ENCODE measurements at regions not wholly inside any gene's neighbourhood (a gene's known extent, or its start where the extent isn't known, plus 50 kb on each side); places are given as distances from the start of the nearest gene placed in this dataset.
A peak's percentile ranks its signal among the peaks of the same experiment; 100 is the strongest.
"Not testable (repeated sequence)": the region's sequence is repeated elsewhere in the genome, so short reads cannot be mapped to it uniquely, and the experiment has no call there.

DNA sequence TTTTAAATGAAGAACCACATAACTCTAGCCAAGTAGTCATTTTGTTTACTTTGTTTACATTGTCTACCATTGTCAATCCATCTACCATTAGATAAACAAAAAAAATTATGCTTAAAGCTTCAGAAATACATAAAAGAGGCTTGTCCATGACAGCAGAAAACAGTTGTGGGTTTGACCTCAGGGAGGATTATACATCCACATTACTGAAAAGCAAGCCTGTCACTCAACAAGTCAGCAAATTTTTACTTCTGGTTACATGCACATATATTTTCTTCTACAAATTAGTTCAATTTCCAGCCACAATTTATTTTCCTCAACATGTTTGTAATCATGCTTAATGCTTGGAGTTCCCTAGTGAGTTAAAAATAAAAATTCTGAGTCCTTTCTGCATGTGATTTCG, 713.3 kb downstream of the COL12A1 start:
- DNase-seq (ENCODE audit: low read depth in 2 of 2): no peak
- no peak overlapping the region for H3K4me3 ChIP-seq (replicated peaks in 1 of 2; ENCODE audit: low read depth in 2 of 2, low read length in 2 of 2)
- TF ChIP-seq, protein P1, sequence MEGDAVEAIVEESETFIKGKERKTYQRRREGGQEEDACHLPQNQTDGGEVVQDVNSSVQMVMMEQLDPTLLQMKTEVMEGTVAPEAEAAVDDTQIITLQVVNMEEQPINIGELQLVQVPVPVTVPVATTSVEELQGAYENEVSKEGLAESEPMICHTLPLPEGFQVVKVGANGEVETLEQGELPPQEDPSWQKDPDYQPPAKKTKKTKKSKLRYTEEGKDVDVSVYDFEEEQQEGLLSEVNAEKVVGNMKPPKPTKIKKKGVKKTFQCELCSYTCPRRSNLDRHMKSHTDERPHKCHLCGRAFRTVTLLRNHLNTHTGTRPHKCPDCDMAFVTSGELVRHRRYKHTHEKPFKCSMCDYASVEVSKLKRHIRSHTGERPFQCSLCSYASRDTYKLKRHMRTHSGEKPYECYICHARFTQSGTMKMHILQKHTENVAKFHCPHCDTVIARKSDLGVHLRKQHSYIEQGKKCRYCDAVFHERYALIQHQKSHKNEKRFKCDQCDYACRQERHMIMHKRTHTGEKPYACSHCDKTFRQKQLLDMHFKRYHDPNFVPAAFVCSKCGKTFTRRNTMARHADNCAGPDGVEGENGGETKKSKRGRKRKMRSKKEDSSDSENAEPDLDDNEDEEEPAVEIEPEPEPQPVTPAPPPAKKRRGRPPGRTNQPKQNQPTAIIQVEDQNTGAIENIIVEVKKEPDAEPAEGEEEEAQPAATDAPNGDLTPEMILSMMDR (IDR thresholded peaks at IDR 0.05; ENCODE audit: low read depth, low read length): no peak

DNA sequence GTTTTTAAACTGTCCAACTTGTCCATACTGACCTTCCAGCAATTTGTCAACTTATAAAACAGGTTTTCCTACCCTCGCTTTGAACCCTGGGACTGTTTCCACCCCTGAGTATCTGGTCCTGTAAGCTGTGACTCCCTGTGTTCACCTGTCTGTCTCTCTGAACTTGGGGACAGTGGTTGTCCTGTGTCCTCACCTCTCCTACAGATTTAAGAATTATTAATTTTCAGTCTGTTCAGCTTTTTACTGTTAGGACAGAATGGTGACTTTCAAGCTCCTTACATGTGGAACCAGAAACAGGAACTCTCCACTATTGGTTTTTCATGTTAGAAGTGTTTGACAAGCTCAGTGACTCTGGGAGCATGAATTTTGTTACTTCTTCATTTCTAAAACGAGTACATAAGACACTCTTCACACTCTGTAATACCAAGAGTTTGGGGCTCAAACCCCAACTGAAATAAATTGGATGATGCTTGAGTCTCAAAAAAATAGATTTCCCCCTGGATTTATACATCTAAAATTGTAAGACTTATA, 713.9 kb downstream of the COL12A1 start:
- TF ChIP-seq, protein P1 (IDR thresholded peaks at IDR 0.05; ENCODE audit: low read depth, low read length): no peak
- H3K4me3 ChIP-seq (replicated peaks in 1 of 2; ENCODE audit: low read depth in 2 of 2, low read length in 2 of 2): no peak overlapping the region
- no peak for DNase-seq (ENCODE audit: low read depth in 2 of 2)

DNA sequence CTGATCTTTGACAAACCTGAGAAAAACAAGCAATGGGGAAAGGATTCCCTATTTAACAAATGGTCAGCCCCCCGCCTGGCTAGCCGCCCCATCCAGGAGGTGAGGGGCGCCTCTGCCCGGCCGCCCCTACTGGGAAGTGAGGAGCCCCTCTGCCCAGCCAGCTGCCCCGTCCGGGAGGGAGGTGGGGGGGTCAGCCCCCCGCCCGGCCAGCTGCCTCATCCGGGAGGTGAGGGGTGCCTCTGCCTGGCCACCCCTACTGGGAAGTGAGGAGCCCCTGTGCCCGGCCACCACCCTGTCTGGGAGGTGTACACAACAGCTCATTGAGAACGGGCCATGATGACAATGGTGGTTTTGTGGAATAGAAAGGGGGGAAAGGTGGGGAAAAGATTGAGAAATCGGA, 717.1 kb downstream of the COL12A1 start:
- H3K4me3 ChIP-seq (replicated peaks in 1 of 2; ENCODE audit: low read depth in 2 of 2, low read length in 2 of 2); DNase-seq (ENCODE audit: low read depth in 2 of 2): not testable (repeated sequence)

DNA sequence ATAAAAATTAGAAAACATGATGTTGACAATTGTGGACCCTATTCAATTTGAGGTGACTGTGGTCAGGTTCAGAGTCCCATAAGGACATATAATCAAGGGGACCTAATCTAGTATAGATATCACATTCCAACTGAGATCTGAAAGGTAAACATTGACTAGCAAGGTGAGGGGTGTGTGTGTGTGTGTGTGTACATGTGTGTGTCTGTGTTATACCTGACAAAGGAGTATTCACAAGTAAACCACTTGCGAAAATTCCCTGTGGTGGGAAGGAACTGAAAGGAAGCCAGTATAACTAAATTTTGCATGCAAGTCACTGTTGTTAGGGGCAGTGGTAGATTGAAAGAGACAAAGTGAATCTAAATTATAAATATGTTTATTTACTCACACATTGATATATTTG, 723.7 kb downstream of the COL12A1 start:
- no peak overlapping the region for H3K4me3 ChIP-seq (replicated peaks in 1 of 2; ENCODE audit: low read depth in 2 of 2, low read length in 2 of 2)
- TF ChIP-seq, protein P1 (IDR thresholded peaks at IDR 0.05; ENCODE audit: low read depth, low read length): no peak
- no peak for DNase-seq (ENCODE audit: low read depth in 2 of 2)

DNA sequence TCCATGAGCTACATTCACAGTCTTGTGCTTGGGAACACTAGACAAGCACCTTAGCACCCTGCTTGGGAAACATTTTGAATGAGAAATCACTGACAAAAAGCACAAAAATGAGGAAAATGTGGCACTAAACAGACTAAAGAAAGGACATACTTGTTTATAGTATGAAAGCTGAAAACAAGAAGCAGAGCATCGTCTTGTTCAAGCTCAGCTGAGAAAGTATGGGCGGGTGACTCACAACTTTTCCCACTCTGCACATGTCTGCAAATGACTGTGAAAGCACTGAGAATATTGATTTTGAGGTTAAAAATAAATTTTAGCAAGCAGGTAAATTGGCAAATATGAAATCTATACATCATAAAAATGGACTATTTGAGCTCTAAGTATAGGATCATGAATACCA, 725.3 kb downstream of the COL12A1 start:
- TF ChIP-seq, protein P1 (IDR thresholded peaks at IDR 0.05; ENCODE audit: low read depth, low read length): no peak
- H3K4me3 ChIP-seq (replicated peaks in 1 of 2; ENCODE audit: low read depth in 2 of 2, low read length in 2 of 2): no peak overlapping the region
- DNase-seq (ENCODE audit: low read depth in 2 of 2): peak in 1 of 2 donors; percentile 7

DNA sequence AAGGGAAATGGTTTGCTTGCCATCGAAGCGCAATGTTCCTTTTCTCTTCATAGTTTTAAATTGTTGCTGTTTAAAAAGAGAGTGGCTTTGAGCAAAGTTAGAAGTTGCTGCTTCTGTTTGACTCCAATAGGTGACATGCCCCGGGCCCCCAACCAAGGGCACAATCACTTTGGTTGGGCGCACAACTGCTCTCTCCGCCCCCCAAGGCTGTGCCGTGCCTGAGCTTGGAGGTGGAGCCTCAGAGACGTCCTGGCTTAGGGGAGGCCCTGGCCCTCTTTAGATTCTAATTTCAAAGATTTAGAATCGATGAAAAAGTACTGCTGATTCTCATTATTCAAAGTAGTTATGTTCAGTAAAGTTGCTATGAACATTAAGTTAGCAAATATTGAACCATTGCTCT, 725.9 kb downstream of the COL12A1 start:
- no peak overlapping the region for H3K4me3 ChIP-seq (replicated peaks in 1 of 2; ENCODE audit: low read depth in 2 of 2, low read length in 2 of 2)
- no peak for DNase-seq (ENCODE audit: low read depth in 2 of 2)
- TF ChIP-seq, protein P1 (IDR thresholded peaks at IDR 0.05; ENCODE audit: low read depth, low read length): no peak

DNA sequence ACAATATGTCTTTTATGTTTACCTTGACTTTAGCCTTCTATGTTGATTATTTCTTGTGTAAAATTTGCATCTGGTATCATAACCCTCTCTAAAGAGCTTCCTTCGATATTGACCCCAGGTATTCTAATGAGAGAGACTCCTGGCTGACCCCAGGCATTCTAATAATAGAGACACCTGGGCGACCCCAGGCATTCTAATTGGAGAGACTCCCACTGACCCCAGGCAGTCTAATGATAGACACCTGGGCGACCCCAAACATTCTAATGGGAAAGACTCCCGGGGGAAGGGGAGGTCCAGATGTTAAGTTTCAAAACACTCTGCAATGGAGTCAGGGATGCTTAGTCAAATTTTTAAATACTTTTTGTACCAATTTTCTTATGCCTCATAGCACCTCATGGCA, 726.4 kb downstream of the COL12A1 start:
- no peak overlapping the region for H3K4me3 ChIP-seq (replicated peaks in 1 of 2; ENCODE audit: low read depth in 2 of 2, low read length in 2 of 2)
- no peak for DNase-seq (ENCODE audit: low read depth in 2 of 2)
- TF ChIP-seq, protein P1 (IDR thresholded peaks at IDR 0.05; ENCODE audit: low read depth, low read length): no peak

DNA sequence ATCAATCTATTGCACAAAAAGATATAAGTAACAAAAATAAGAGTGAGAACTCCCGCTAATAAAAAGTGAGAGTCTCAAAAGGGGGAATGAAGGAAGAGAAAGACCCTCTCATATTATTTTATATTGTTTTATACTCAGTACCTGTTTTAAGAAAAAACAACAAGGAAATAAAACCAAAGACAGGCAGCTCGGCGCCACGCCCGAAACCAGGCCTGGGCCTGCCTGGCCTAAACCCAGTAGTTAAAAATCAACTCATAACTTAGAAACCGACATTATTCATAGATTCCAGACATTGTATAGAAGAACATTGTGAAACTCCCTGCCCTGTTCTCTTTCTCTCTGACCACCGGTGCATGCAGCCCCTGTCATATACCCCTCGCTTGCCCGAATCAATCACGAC, 731.8 kb downstream of the COL12A1 start:
- not testable (repeated sequence) for H3K4me3 ChIP-seq (replicated peaks in 1 of 2; ENCODE audit: low read depth in 2 of 2, low read length in 2 of 2); DNase-seq (ENCODE audit: low read depth in 2 of 2)

DNA sequence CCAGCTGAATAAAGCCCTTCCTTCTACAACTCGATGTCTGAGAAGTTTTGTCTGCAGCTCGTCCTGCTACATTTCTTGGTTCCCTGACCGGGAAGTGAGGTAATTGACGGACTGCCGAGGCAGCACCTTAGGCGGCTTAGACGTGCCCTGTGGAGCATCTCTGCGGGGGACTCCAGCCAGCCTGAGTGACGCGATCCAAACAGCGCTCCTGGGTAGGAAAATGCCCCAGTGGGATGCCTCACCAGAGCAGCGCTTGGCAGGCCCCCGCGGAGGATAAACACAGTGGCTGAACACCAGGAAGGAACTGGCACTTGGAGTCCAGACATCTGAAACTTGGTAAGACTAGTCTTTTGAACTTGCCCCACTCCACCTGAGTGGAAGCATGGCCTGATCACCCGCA, 737.3 kb downstream of the COL12A1 start:
- not testable (repeated sequence) for DNase-seq (ENCODE audit: low read depth in 2 of 2); H3K4me3 ChIP-seq (replicated peaks in 1 of 2; ENCODE audit: low read depth in 2 of 2, low read length in 2 of 2)
